ENCODE measurements at regions not wholly inside any gene's neighbourhood (a gene's known extent, or its start where the extent isn't known, plus 50 kb on each side); places are given as distances from the start of the nearest gene placed in this dataset.

GRCh38 chr6:115468272-115469005 is 592.3 kb downstream of the FRK start:
- Mint-ChIP-seq H3K9me3 (ENCODE audit: unreplicated experiment) (no peaks in the 10 kb centered on the region), H3K27ac (ENCODE audit: unreplicated experiment) (no peak overlapping the region), H3K4me1 (ENCODE audit: low read depth, unreplicated experiment) (no peaks in the 10 kb centered on the region), H3K36me3 (ENCODE audit: unreplicated experiment) (no peaks in the 10 kb centered on the region), H3K4me3 (ENCODE audit: unreplicated experiment) (no peak overlapping the region), H3K27me3 (ENCODE audit: unreplicated experiment) (no peaks in the 10 kb centered on the region)
- DNase-seq: no peak
- TF ChIP-seq, protein P1, sequence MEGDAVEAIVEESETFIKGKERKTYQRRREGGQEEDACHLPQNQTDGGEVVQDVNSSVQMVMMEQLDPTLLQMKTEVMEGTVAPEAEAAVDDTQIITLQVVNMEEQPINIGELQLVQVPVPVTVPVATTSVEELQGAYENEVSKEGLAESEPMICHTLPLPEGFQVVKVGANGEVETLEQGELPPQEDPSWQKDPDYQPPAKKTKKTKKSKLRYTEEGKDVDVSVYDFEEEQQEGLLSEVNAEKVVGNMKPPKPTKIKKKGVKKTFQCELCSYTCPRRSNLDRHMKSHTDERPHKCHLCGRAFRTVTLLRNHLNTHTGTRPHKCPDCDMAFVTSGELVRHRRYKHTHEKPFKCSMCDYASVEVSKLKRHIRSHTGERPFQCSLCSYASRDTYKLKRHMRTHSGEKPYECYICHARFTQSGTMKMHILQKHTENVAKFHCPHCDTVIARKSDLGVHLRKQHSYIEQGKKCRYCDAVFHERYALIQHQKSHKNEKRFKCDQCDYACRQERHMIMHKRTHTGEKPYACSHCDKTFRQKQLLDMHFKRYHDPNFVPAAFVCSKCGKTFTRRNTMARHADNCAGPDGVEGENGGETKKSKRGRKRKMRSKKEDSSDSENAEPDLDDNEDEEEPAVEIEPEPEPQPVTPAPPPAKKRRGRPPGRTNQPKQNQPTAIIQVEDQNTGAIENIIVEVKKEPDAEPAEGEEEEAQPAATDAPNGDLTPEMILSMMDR (IDR thresholded peaks at IDR 0.05; ENCODE audit: partially characterized antibody, unreplicated experiment): no peak

DNA sequence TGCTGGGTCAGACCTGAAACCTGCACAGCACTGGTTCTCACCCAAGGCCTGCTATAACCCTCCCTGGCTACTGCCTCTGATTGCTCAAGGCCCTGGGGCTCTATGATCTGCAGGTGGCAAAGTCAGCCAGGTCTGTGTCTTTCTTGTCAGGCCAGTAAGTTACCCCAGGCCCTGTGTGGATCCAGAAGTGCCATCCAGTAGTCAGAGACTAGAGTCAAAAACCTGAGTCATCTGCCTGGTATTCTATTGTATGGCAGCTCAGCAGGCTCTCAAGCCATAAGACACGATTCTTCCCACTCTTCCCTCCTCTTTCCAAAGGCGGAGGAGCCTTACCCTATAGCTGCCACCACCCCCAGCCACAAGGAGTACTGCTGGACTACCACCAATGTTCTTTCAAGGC is 593.0 kb downstream of the FRK start:
- Mint-ChIP-seq H3K9me3 (ENCODE audit: unreplicated experiment) (no peaks in the 10 kb centered on the region), H3K4me3 (ENCODE audit: unreplicated experiment) (no peak overlapping the region), H3K36me3 (ENCODE audit: unreplicated experiment) (no peaks in the 10 kb centered on the region), H3K27me3 (ENCODE audit: unreplicated experiment) (peaks cover 2% of the 10 kb centered on the region), H3K27ac (ENCODE audit: unreplicated experiment) (no peak overlapping the region), H3K4me1 (ENCODE audit: low read depth, unreplicated experiment) (no peaks in the 10 kb centered on the region)
- TF ChIP-seq, protein P1 (IDR thresholded peaks at IDR 0.05; ENCODE audit: partially characterized antibody, unreplicated experiment): no peak
- DNase-seq: no peak

- H3K4me3 Mint-ChIP-seq (ENCODE audit: unreplicated experiment): no peak overlapping the region
- H3K27ac Mint-ChIP-seq (ENCODE audit: unreplicated experiment): no peak overlapping the region
- no peaks in the 10 kb centered on the region for H3K36me3 Mint-ChIP-seq (ENCODE audit: unreplicated experiment)
- TF ChIP-seq, protein P1 (IDR thresholded peaks at IDR 0.05; ENCODE audit: partially characterized antibody, unreplicated experiment): no peak
- no peaks in the 10 kb centered on the region for H3K9me3 Mint-ChIP-seq (ENCODE audit: unreplicated experiment)
- peaks cover 2% of the 10 kb centered on the region for H3K27me3 Mint-ChIP-seq (ENCODE audit: unreplicated experiment)
- H3K4me1 Mint-ChIP-seq (ENCODE audit: low read depth, unreplicated experiment): no peaks in the 10 kb centered on the region
- no peak for DNase-seq
These were observed 599.8 kb downstream of the FRK start for GRCh38 chr6:115460913-115461312.

DNA sequence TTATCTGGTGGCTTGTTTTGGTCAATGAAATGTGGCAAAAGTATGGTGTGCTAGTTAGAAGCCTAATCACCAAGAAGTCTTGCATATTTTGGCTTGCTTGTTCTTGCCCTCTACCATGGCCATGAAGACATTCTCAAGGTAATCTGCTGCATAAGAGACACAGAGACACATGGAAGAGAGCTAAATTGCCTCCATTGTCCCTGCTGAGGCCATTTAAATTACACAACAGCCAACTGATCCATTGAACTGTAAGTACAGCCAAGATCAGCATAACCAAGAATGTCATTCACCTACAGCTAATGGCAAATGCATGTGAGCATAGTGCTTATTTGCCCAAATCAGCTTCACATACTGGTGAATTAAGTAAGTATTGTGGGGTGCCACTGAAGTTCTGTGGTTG is 603.8 kb downstream of the FRK start:
- TF ChIP-seq, protein P1 (IDR thresholded peaks at IDR 0.05; ENCODE audit: partially characterized antibody, unreplicated experiment): no peak
- Mint-ChIP-seq H3K27me3 (ENCODE audit: unreplicated experiment) (no peaks in the 10 kb centered on the region), H3K4me1 (ENCODE audit: low read depth, unreplicated experiment) (no peaks in the 10 kb centered on the region), H3K4me3 (ENCODE audit: unreplicated experiment) (no peak overlapping the region), H3K27ac (ENCODE audit: unreplicated experiment) (no peak overlapping the region), H3K36me3 (ENCODE audit: unreplicated experiment) (no peaks in the 10 kb centered on the region), H3K9me3 (ENCODE audit: unreplicated experiment) (no peaks in the 10 kb centered on the region)
- no peak for DNase-seq

DNA sequence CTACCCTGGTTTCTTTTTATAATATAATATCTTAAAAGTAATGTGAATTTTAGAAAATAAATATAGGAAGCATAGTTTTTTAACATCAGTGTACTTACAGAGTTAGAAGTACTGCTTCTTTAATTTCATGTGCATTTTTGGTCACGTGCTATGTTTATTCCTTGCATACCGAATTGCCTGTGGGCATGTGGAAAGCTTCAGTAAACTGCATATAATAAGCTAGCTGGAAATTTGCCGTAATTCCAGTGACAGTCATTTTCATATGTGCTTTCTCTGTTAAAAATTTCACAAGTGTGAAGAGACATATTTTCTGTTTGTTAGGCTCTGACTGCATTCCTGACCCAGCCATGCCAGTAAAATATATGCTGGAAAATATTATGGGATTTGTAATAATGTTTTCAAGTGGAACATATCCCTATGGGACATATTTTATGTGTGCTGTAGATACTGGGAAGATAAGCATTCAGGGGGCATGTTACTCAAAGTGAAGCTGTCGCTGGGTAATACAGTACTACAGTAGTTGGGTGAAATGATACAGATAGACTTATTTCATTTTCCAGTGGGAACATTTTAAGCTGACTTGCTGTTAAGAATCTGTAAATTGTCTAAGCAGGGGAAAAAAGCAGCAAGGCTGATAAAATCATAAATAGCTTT is 616.7 kb downstream of the FRK start:
- TF ChIP-seq, protein P1 (IDR thresholded peaks at IDR 0.05; ENCODE audit: partially characterized antibody, unreplicated experiment): no peak
- no peak overlapping the region for H3K27ac Mint-ChIP-seq (ENCODE audit: unreplicated experiment)
- no peak for DNase-seq

More for the DNA sequence above, 616.7 kb downstream of the FRK start:
- Mint-ChIP-seq H3K36me3 (ENCODE audit: unreplicated experiment) (no peaks in the 10 kb centered on the region), H3K4me3 (ENCODE audit: unreplicated experiment) (no peak overlapping the region), H3K27me3 (ENCODE audit: unreplicated experiment) (no peaks in the 10 kb centered on the region), H3K4me1 (ENCODE audit: low read depth, unreplicated experiment) (peaks cover 5% of the 10 kb centered on the region), H3K9me3 (ENCODE audit: unreplicated experiment) (no peaks in the 10 kb centered on the region)
